Keratinocyte (primary cell): ENCODE measurements at regions not wholly inside any gene's neighbourhood (a gene's known extent, or its start where the extent isn't known, plus 50 kb on each side); places are given as distances from the start of the nearest gene placed in this dataset.
A peak's percentile ranks its signal among the peaks of the same experiment; 100 is the strongest.

Experiments
- DNase-seq: peaks from one replicate; pipeline ENCODE4 v3.0.0-alpha.2; 2011; ENCODE audit warnings: low read depth, missing footprints, low spot score
- FAIRE-seq: peaks from 2 replicates; lab custom pipeline; 2011; peaks lifted over from hg19 to GRCh38; lab: Jason Lieb, UNC
- H2AFZ ChIP-seq: 2 replicates; pipeline ENCODE4 v1.6.0; 2012; ENCODE audit warnings: low read length, control low read depth, inconsistent platforms; ENCODE audit not compliant: control insufficient read depth
- H3K27ac ChIP-seq: 2 replicates; pipeline ENCODE4 v1.5.1; 2011; ENCODE audit warnings: low read length; ENCODE audit not compliant: control insufficient read depth, insufficient read depth
- H3K27me3 ChIP-seq: 3 replicates; pipeline ENCODE4 v1.6.0; 2011; ENCODE audit warnings: low read length; ENCODE audit not compliant: control insufficient read depth, insufficient read depth; ENCODE audit errors: extremely low read depth
- H3K36me3 ChIP-seq, 2 experiments: 2 replicates in 1 of 2; 3 replicates in 1 of 2; pipeline ENCODE4 v1.5.1; 2011; ENCODE audit warnings: low read length in 2 of 2, mild to moderate bottlenecking in 1 of 2; ENCODE audit not compliant: control insufficient read depth in 2 of 2, insufficient read depth in 2 of 2; ENCODE audit errors: extremely low read depth in 1 of 2
- H3K4me1 ChIP-seq: 3 replicates; pipeline ENCODE4 v1.5.1; 2011; ENCODE audit warnings: low read length; ENCODE audit not compliant: control insufficient read depth, insufficient read depth; ENCODE audit errors: extremely low read depth
- H3K4me2 ChIP-seq: 3 replicates; pipeline ENCODE4 v1.6.0; 2011; ENCODE audit warnings: low read depth, low read length; ENCODE audit not compliant: control insufficient read depth, insufficient read depth; ENCODE audit errors: extremely low read depth
- H3K4me3 ChIP-seq, 3 experiments: fragments of 200-600 bp in 1 of 3; sonication (generic) in 1 of 3; 2 replicates in 2 of 3; 3 replicates in 1 of 3; pipeline ENCODE4 v1.5.1; 2011 to 2016; ENCODE audit warnings: low read length in 3 of 3, mild to moderate bottlenecking in 3 of 3, control low read depth in 2 of 3, inconsistent platforms in 1 of 3, low read depth in 1 of 3, mixed read lengths in 1 of 3, mixed run types in 1 of 3, moderate library complexity in 1 of 3; ENCODE audit not compliant: control insufficient read depth in 2 of 3, insufficient read depth in 2 of 3; ENCODE audit errors: extremely low read depth in 1 of 3
- H3K79me2 ChIP-seq: 2 replicates; pipeline ENCODE4 v1.6.0; 2012; ENCODE audit warnings: low read length; ENCODE audit not compliant: control insufficient read depth, insufficient read depth
- H3K9ac ChIP-seq: 3 replicates; pipeline ENCODE4 v1.6.0; 2011; ENCODE audit warnings: low read length; ENCODE audit not compliant: control insufficient read depth, insufficient read depth; ENCODE audit errors: extremely low read depth
- H3K9me1 ChIP-seq: 3 replicates; pipeline ENCODE4 v1.6.0; 2011; ENCODE audit warnings: low read length; ENCODE audit not compliant: control insufficient read depth, insufficient read depth; ENCODE audit errors: extremely low read depth
- H3K9me3 ChIP-seq: 2 replicates; pipeline ENCODE4 v1.5.1; 2012; ENCODE audit warnings: low read depth, low read length; ENCODE audit not compliant: control insufficient read depth
- H4K20me1 ChIP-seq: 3 replicates; pipeline ENCODE4 v1.6.0; 2011; ENCODE audit warnings: low read length; ENCODE audit not compliant: control insufficient read depth, insufficient read depth; ENCODE audit errors: extremely low read depth
- EZH2 ChIP-seq: IDR thresholded peaks from one replicate; pipeline ENCODE4 v1.6.1; 2012; ENCODE audit warnings: inconsistent platforms, mild to moderate bottlenecking, low read length, moderate library complexity
- dilution Hi-C: fragments of 300-500 bp; cut with MboI; formaldehyde crosslinking; loops from one replicate; pipeline ENCODE4 v1.7.0; 2020; ENCODE audit warnings: low sequenced_read_pairs; ENCODE audit not compliant: extremely low pct_ligation_motif_present
- TF ChIP-seq, protein P1 (sequence below), 3 experiments: IDR thresholded peaks in 1 of 3; conservative IDR thresholded peaks in 1 of 3; optimal IDR thresholded peaks in 1 of 3; 2 replicates in 2 of 3; 3 replicates in 1 of 3; pipeline versions ENCODE3 to v1.5.1; 2011; ENCODE audit warnings: low read length in 3 of 3, mild to moderate bottlenecking in 3 of 3, moderate library complexity in 2 of 3, control low read depth in 1 of 3, inconsistent platforms in 1 of 3; ENCODE audit not compliant: insufficient read depth in 2 of 3; ENCODE audit errors: extremely low read depth in 1 of 3

DNA sequence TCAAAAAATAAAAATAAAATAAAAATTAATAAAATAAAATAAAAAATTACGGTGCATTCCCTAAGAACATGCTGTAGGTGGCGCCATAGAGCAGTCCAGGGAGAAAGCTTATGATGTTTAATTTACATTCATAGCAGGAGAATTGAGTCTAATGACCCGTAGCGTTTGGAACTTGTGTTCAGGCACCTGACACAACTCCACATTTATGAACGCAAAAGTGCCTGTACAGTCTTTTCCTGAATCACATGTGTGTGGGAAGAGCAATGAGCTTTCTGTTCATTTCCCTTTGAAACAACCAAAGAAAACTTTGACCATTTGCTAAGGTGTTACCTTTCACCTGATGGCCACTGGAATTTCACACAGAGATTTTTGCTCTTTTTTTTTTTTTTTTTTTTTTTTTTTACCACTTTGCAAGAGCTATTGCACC, 60.6 kb upstream of the KCNA1 start:
- dilution Hi-C loops: no loop called here
- Histone ChIP-seq H4K20me1 (no peaks in the 10 kb centered on the region), H3K27ac (no peak overlapping the region), H3K9me3 (no peaks in the 10 kb centered on the region), H3K4me3 (no peak overlapping the region), H3K79me2 (no peaks in the 10 kb centered on the region), H3K36me3 (no peaks in the 10 kb centered on the region), H3K9me1 (no peaks in the 10 kb centered on the region), H3K9ac (no peak overlapping the region), H3K4me1 (no peaks in the 10 kb centered on the region), H3K4me2 (no peak overlapping the region), H3K27me3 (peaks cover 2% of the 10 kb centered on the region), H2AFZ (no peak overlapping the region)
- FAIRE-seq (no peak), DNase-seq (no peak)
- TF ChIP-seq, protein P1, sequence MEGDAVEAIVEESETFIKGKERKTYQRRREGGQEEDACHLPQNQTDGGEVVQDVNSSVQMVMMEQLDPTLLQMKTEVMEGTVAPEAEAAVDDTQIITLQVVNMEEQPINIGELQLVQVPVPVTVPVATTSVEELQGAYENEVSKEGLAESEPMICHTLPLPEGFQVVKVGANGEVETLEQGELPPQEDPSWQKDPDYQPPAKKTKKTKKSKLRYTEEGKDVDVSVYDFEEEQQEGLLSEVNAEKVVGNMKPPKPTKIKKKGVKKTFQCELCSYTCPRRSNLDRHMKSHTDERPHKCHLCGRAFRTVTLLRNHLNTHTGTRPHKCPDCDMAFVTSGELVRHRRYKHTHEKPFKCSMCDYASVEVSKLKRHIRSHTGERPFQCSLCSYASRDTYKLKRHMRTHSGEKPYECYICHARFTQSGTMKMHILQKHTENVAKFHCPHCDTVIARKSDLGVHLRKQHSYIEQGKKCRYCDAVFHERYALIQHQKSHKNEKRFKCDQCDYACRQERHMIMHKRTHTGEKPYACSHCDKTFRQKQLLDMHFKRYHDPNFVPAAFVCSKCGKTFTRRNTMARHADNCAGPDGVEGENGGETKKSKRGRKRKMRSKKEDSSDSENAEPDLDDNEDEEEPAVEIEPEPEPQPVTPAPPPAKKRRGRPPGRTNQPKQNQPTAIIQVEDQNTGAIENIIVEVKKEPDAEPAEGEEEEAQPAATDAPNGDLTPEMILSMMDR (optimal IDR thresholded peaks at IDR 0.05 in 1 of 3, IDR thresholded peaks at IDR 0.05 in 1 of 3, conservative IDR thresholded peaks at IDR 0.05 in 1 of 3; ENCODE audit: extremely low read depth in 1 of 3, insufficient read depth in 2 of 3, low read length in 3 of 3): peak; percentile 29 to 68 (median 47)
- no peak for TF ChIP-seq EZH2

DNA sequence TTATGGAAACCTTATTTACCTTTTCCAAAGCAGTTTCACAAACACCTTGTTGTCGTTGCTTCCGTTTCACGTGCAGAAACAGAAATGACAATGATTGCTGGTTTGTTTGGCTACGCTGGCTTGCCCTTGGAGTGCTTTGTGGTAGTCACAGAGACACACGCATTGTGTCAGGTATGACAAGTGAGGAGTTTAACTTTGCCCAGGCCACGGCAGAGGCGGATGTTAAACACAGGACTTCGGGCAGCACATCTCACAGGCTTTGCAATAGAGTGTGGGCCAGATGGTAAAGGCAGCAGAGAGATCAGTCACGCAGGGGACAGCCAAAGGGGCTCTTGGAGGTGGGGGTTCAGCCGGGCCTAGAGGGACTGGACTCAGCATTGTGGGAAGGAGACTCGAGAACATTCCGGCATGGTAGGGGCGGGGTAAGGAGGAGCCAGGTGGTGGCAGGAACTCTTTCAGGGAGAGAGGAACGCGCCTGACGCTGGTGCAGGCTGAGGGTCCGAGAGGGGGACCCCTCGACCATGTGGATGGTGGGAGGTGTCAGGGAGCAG, 59.8 kb upstream of the KCNA1 start:
- no peak for DNase-seq
- H3K36me3 ChIP-seq: no peaks in the 10 kb centered on the region
- H3K9ac ChIP-seq: no peak overlapping the region
- H4K20me1 ChIP-seq: no peaks in the 10 kb centered on the region
- no peak overlapping the region for H3K4me2 ChIP-seq
- TF ChIP-seq EZH2: no peak
- TF ChIP-seq, protein P1 (optimal IDR thresholded peaks at IDR 0.05 in 1 of 3, IDR thresholded peaks at IDR 0.05 in 1 of 3, conservative IDR thresholded peaks at IDR 0.05 in 1 of 3; ENCODE audit: extremely low read depth in 1 of 3, insufficient read depth in 2 of 3, low read length in 3 of 3): no peak
- H3K9me1 ChIP-seq: no peaks in the 10 kb centered on the region
- no peaks in the 10 kb centered on the region for H3K9me3 ChIP-seq
- H3K27me3 ChIP-seq: peaks cover 5% of the 10 kb centered on the region
- H3K79me2 ChIP-seq: no peaks in the 10 kb centered on the region
- H3K4me3 ChIP-seq: no peak overlapping the region
- FAIRE-seq: no peak
- H2AFZ ChIP-seq: no peak overlapping the region
- H3K4me1 ChIP-seq: no peaks in the 10 kb centered on the region
- no peak overlapping the region for H3K27ac ChIP-seq
- dilution Hi-C loops: no loop called here
